ENCODE measurements at regions not wholly inside any gene's neighbourhood (a gene's known extent, or its start where the extent isn't known, plus 50 kb on each side); places are given as distances from the start of the nearest gene placed in this dataset.

DNA sequence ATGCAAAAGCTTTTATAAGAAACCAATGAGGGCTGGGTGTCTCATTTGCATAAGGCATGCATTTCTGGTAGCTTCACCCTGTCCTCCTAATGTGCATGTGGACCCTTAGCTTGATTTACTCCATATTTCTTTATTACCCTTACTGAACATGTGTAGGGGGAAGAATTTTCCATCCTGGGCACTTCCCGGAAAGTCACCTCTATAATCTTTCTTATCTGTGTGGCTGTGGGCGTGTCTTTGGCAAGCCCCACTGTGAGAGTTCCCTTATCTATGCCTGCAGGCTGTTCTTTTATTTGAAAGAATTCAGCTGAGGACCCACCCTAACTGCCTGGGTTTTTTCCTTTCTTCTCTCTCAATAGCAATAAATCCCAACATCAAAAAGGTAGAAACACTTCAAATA, 627.8 kb downstream of the DOK5 start:
- POLR2A ChIA-PET (ENCODE audit: low non-redundant PET), result no interaction called here
- CTCF ChIA-PET, result no interaction called here
- DNase-seq (ENCODE audit: low spot score), result no peak
- H3K4me1 ChIP-seq (ENCODE audit: insufficient read depth, low read length, poor library complexity, severe bottlenecking), result no peaks in the 10 kb centered on the region
- H3K27ac ChIP-seq (ENCODE audit: low read depth, low read length, poor library complexity, severe bottlenecking), result no peak overlapping the region
- no peaks in the 10 kb centered on the region for H3K36me3 ChIP-seq (ENCODE audit: insufficient read depth, low read length, poor library complexity, severe bottlenecking)
- no peak for TF ChIP-seq EZH2 (IDR thresholded peaks at IDR 0.05; ENCODE audit: borderline replicate concordance, low read depth, low read length, poor library complexity, severe bottlenecking)
- TF ChIP-seq, protein P1, sequence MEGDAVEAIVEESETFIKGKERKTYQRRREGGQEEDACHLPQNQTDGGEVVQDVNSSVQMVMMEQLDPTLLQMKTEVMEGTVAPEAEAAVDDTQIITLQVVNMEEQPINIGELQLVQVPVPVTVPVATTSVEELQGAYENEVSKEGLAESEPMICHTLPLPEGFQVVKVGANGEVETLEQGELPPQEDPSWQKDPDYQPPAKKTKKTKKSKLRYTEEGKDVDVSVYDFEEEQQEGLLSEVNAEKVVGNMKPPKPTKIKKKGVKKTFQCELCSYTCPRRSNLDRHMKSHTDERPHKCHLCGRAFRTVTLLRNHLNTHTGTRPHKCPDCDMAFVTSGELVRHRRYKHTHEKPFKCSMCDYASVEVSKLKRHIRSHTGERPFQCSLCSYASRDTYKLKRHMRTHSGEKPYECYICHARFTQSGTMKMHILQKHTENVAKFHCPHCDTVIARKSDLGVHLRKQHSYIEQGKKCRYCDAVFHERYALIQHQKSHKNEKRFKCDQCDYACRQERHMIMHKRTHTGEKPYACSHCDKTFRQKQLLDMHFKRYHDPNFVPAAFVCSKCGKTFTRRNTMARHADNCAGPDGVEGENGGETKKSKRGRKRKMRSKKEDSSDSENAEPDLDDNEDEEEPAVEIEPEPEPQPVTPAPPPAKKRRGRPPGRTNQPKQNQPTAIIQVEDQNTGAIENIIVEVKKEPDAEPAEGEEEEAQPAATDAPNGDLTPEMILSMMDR (conservative IDR thresholded peaks at IDR 0.05; ENCODE audit: low read depth, low read length), result no peak
- intact Hi-C loops (cut with micrococcal nuclease; ENCODE audit: unreplicated experiment), result no loop called here
- BruUV-seq (replicated peaks), result no TSS peak
- no peak overlapping the region for H3K4me3 ChIP-seq (ENCODE audit: low read depth, low read length, poor library complexity, severe bottlenecking)
- H3K27me3 ChIP-seq (replicated peaks; ENCODE audit: insufficient read depth, low read depth, low read length, poor library complexity), result no peaks in the 10 kb centered on the region
- H3K9me3 ChIP-seq (ENCODE audit: low read depth, low read length, poor library complexity, severe bottlenecking), result peaks cover 4% of the 10 kb centered on the region

DNA sequence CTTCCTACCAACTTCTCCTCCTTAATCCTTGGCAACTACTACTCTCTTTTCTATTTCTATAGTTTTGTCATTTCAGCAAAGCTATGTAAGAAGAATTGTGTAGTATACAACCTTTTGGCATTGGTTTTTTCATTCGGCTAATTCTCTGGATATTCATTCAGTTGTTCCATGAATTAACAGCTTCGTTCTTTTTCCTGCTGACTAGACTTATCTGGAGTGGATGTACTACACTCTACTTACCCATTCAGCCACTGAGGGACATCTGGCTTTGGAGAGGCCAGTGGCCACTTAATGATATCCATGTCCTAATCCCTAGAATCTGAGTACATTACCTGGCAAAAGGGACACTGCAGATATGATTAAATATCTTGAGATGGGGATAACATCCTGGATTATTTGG, 623.9 kb downstream of the DOK5 start:
- Histone ChIP-seq H3K27me3 (replicated peaks; ENCODE audit: insufficient read depth, low read depth, low read length, poor library complexity) (no peaks in the 10 kb centered on the region), H3K4me1 (ENCODE audit: insufficient read depth, low read length, poor library complexity, severe bottlenecking) (no peaks in the 10 kb centered on the region), H3K4me3 (ENCODE audit: low read depth, low read length, poor library complexity, severe bottlenecking) (no peak overlapping the region), H3K9me3 (ENCODE audit: low read depth, low read length, poor library complexity, severe bottlenecking) (no peaks in the 10 kb centered on the region), H3K27ac (ENCODE audit: low read depth, low read length, poor library complexity, severe bottlenecking) (no peak overlapping the region), H3K36me3 (ENCODE audit: insufficient read depth, low read length, poor library complexity, severe bottlenecking) (no peaks in the 10 kb centered on the region)
- CTCF ChIA-PET, result no interaction called here
- no TSS peak for BruUV-seq (replicated peaks)
- POLR2A ChIA-PET (ENCODE audit: low non-redundant PET), result no interaction called here
- no peak for TF ChIP-seq EZH2 (IDR thresholded peaks at IDR 0.05; ENCODE audit: borderline replicate concordance, low read depth, low read length, poor library complexity, severe bottlenecking)
- TF ChIP-seq, protein P1 (conservative IDR thresholded peaks at IDR 0.05; ENCODE audit: low read depth, low read length), result no peak
- intact Hi-C loops (cut with micrococcal nuclease; ENCODE audit: unreplicated experiment), result no loop called here
- DNase-seq (ENCODE audit: low spot score), result no peak

DNA sequence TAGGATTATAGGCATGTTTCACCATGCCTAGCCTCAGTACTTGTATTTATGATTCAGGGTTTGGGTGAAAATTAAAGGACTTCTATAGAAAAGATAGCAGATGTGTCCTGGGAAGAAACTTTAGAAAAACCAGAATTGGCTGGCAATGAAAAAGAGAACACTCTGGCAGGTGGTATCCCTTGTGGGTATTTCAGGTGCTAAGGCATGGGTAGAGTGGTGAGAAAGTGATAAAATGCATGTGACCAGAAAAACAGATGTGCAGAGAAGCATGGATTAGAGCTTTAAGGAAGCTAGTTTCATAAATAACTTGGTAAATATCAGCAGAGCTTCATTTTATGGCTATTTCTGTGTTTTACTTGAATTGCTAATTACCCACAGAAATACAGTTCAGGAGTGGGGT, 622.2 kb downstream of the DOK5 start:
- Histone ChIP-seq H3K27ac (ENCODE audit: low read depth, low read length, poor library complexity, severe bottlenecking) (no peak overlapping the region), H3K36me3 (ENCODE audit: insufficient read depth, low read length, poor library complexity, severe bottlenecking) (no peaks in the 10 kb centered on the region), H3K27me3 (replicated peaks; ENCODE audit: insufficient read depth, low read depth, low read length, poor library complexity) (no peaks in the 10 kb centered on the region), H3K4me3 (ENCODE audit: low read depth, low read length, poor library complexity, severe bottlenecking) (no peak overlapping the region), H3K9me3 (ENCODE audit: low read depth, low read length, poor library complexity, severe bottlenecking) (no peaks in the 10 kb centered on the region), H3K4me1 (ENCODE audit: insufficient read depth, low read length, poor library complexity, severe bottlenecking) (no peaks in the 10 kb centered on the region)
- BruUV-seq (replicated peaks), result no TSS peak
- no peak for DNase-seq (ENCODE audit: low spot score)
- ChIA-PET CTCF (no interaction called here), POLR2A (ENCODE audit: low non-redundant PET) (no interaction called here)
- TF ChIP-seq, protein P1 (conservative IDR thresholded peaks at IDR 0.05; ENCODE audit: low read depth, low read length), result no peak
- TF ChIP-seq EZH2 (IDR thresholded peaks at IDR 0.05; ENCODE audit: borderline replicate concordance, low read depth, low read length, poor library complexity, severe bottlenecking), result no peak
- intact Hi-C loops (cut with micrococcal nuclease; ENCODE audit: unreplicated experiment), result no loop called here
